Nephron progenitor cell (in vitro differentiated cells): ENCODE measurements at regions not wholly inside any gene's neighbourhood (a gene's known extent, or its start where the extent isn't known, plus 50 kb on each side); places are given as distances from the start of the nearest gene placed in this dataset.

Source experiments
- DNase-seq: peaks from one replicate; pipeline ENCODE4 v3.0.0; 2021
- H3K27ac Mint-ChIP-seq: 2 replicates; pipeline ENCODE4 v1.8.0; 2021; ENCODE audit warnings: mild to moderate bottlenecking, moderate library complexity, mixed read lengths
- H3K27me3 Mint-ChIP-seq: 2 replicates; pipeline ENCODE4 v1.8.0; 2021; ENCODE audit warnings: mild to moderate bottlenecking, low read depth, mixed read lengths; ENCODE audit not compliant: poor library complexity
- H3K36me3 Mint-ChIP-seq: 2 replicates; pipeline ENCODE4 v1.8.0; 2021; ENCODE audit warnings: low read depth, mixed read lengths
- H3K4me1 Mint-ChIP-seq: 2 replicates; pipeline ENCODE4 v1.8.0; 2021; ENCODE audit warnings: mixed read lengths
- H3K4me3 Mint-ChIP-seq: 2 replicates; pipeline ENCODE4 v1.8.0; 2021; ENCODE audit warnings: mild to moderate bottlenecking, moderate library complexity, mixed read lengths
- H3K9me3 Mint-ChIP-seq: 2 replicates; pipeline ENCODE4 v1.8.0; 2021; ENCODE audit warnings: mild to moderate bottlenecking, moderate library complexity, mixed read lengths
- TF ChIP-seq, protein P1 (sequence below): fragments of 200-600 bp; sonication (generic); IDR thresholded peaks from 2 replicates; pipeline ENCODE4 v1.5.0; 2021; ENCODE audit warnings: antibody characterized with exemption

DNA sequence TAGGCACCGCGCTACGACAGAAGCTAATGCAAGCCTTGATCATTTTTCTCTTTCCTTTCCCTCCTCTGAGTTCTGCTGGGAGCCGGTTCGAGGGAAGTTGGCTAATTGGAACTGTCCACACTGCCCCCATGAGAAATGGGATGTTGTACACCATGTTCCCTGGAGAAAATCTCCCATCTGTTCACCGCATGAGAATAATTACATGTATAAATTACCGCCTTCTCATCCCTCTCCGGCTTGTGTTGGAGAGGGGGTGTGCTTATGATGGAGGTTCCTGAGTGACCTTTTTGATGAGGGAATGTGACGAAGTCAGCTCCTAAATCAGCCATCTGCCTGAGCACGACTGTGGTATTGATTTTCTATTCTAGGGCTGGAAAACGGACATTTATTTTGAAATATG is 320.2 kb upstream of the SULF2 start:
- H3K36me3 Mint-ChIP-seq = no peaks in the 10 kb centered on the region
- peaks cover under 1% of the 10 kb centered on the region for H3K4me1 Mint-ChIP-seq
- H3K27me3 Mint-ChIP-seq = peaks cover 18% of the 10 kb centered on the region
- peaks cover 24% of the 10 kb centered on the region for H3K9me3 Mint-ChIP-seq
- TF ChIP-seq, protein P1, sequence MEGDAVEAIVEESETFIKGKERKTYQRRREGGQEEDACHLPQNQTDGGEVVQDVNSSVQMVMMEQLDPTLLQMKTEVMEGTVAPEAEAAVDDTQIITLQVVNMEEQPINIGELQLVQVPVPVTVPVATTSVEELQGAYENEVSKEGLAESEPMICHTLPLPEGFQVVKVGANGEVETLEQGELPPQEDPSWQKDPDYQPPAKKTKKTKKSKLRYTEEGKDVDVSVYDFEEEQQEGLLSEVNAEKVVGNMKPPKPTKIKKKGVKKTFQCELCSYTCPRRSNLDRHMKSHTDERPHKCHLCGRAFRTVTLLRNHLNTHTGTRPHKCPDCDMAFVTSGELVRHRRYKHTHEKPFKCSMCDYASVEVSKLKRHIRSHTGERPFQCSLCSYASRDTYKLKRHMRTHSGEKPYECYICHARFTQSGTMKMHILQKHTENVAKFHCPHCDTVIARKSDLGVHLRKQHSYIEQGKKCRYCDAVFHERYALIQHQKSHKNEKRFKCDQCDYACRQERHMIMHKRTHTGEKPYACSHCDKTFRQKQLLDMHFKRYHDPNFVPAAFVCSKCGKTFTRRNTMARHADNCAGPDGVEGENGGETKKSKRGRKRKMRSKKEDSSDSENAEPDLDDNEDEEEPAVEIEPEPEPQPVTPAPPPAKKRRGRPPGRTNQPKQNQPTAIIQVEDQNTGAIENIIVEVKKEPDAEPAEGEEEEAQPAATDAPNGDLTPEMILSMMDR = no peak
- H3K4me3 Mint-ChIP-seq = no peak overlapping the region
- no peak for DNase-seq
- H3K27ac Mint-ChIP-seq = no peak overlapping the region

DNA sequence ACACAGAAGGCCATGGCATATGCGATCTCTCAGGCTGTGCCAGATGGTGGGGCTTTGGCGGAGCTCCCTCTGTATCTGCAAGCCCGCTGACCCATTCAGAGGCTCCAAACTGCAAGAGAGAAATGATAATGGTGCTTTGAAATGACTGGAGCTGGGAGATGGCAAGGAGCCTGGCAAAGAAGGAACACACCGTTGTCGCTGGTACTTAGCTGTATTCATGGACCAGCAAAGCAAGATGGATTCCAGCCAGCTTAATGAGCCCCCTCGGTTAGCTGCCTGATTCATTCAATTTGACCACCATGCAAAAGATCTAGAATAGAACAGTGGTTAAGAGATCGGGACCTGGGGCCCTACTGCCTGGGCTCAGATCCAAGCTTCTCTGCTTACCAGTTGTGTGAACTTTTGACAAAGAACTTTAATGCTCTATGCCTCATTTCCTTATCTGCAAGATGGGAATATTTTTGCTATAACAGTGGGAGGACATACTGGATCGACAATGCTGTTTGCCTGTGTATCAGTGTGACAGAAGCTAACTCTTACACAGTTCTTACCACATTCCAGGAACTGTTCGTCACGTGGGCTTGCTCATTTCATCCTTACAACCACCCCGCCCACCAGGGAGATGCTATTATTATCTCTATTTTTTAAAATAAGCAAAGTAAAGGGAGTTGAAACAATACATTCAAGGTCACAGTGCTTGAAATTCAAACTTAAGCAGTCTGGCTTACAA is 317.8 kb upstream of the SULF2 start:
- H3K36me3 Mint-ChIP-seq = no peaks in the 10 kb centered on the region
- DNase-seq = no peak
- peaks cover 24% of the 10 kb centered on the region for H3K9me3 Mint-ChIP-seq
- H3K4me3 Mint-ChIP-seq = no peak overlapping the region
- TF ChIP-seq, protein P1 = no peak
- peaks cover 23% of the 10 kb centered on the region for H3K4me1 Mint-ChIP-seq
- H3K27ac Mint-ChIP-seq = no peak overlapping the region
- H3K27me3 Mint-ChIP-seq = peaks cover 14% of the 10 kb centered on the region

DNA sequence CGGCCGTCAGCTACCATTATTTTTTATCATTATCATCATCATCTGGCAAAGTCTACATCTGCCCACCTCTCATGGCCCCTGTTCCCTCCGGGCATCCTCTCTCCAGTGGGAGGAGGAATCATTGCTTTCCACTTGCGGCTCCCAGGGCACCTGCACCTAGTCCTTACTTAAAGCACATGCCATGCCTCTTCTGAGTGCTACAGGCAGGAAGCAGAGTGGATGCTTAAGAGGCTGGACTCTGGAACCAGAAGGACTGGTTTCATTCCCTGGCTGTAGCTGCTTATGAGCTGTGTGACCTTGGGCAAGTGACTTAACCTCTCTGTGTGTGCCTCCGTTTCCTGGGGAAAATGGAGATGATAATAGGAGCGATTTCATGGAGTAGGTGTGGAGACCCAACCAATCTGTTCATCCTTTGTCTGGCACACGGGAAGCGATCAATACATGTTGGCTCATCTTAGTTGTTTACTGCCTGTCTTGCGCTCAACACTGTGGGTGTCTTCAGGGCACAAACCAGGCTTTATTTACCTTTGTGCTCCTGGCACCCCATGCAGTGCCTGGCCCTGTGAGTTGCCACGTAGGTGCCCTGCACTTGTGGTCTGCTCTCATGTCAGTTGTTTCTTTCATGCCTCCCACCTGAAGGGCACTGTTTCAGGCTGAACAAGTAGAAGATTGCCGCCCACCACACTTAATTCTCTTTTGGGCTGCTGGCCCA is 317.0 kb upstream of the SULF2 start:
- no peak overlapping the region for H3K4me3 Mint-ChIP-seq
- TF ChIP-seq, protein P1 = no peak
- H3K27me3 Mint-ChIP-seq = peaks cover 14% of the 10 kb centered on the region
- no peak for DNase-seq
- H3K27ac Mint-ChIP-seq = no peak overlapping the region
- no peaks in the 10 kb centered on the region for H3K36me3 Mint-ChIP-seq
- peaks cover 24% of the 10 kb centered on the region for H3K9me3 Mint-ChIP-seq
- H3K4me1 Mint-ChIP-seq = peaks cover 27% of the 10 kb centered on the region

DNA sequence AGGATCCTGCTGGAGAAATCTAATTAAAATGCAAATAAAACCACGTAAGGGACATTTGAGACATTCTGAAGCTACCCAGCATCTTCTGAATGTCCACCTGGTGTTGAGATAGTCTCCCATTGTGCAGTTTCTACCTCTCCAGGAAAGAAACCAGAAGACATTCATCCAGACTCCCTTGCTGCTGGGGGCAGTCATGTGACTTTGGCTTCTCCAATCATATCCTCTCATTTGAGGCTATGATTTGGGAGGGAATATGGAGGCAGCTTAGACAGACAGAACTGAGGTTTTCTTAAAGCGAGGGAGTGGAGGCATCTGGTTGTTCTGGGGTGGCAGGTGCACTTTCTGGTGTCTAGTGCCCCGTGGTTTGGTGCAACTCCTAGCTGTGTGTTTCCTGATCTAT is 315.2 kb upstream of the SULF2 start:
- no peak overlapping the region for H3K4me3 Mint-ChIP-seq
- peaks cover 11% of the 10 kb centered on the region for H3K27me3 Mint-ChIP-seq
- H3K9me3 Mint-ChIP-seq = peaks cover 8% of the 10 kb centered on the region
- DNase-seq = no peak
- TF ChIP-seq, protein P1 = no peak
- no peaks in the 10 kb centered on the region for H3K36me3 Mint-ChIP-seq
- peak overlapping the region; percentile 43 for H3K27ac Mint-ChIP-seq
- peaks cover 27% of the 10 kb centered on the region for H3K4me1 Mint-ChIP-seq

DNA sequence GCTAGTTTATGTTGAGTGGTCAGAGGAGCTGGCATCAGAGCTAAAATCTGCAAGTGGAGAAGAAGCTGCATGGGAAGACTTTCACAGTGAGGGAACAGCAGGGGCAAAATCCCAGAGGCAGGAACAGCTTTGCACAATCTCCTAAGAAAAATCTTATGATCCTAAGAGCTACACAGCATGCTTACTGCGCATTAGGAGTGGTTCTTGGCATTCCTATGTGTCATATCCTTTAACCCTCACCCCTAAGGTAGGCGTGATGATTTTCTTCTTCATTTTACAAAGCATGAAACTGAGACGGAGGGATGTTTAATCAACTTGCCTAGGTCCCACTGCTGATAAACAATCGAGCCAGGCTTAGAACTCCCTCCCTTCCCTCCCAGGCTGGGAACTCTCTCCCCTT is 313.6 kb upstream of the SULF2 start:
- Mint-ChIP-seq H3K4me1 (peaks cover 27% of the 10 kb centered on the region), H3K27ac (peak overlapping the region; percentile 91), H3K36me3 (no peaks in the 10 kb centered on the region), H3K9me3 (peaks cover 4% of the 10 kb centered on the region), H3K27me3 (peaks cover 16% of the 10 kb centered on the region), H3K4me3 (no peak overlapping the region)
- TF ChIP-seq, protein P1 = no peak
- no peak for DNase-seq
